WTC11 (cell line): ENCODE measurements at regions not wholly inside any gene's neighbourhood (a gene's known extent, or its start where the extent isn't known, plus 50 kb on each side); places are given as distances from the start of the nearest gene placed in this dataset.

Experiments used
- ATAC-seq: fragments of 200-7000 bp; cut with Tn5 transposase; 2 replicates; pipeline ENCODE4 v1.10.0; 2021; ENCODE audit warnings: mild to moderate bottlenecking, moderate library complexity
- CTCF ChIA-PET: fragments of 300-600 bp; sonication (Branson Sonifier 250); formaldehyde crosslinking; loops from one replicate; lab custom pipeline; 2021; ENCODE audit warnings: antibody characterized with exemption; lab: Charles Lee
- POLR2A ChIA-PET: fragments of 350-600 bp; sonication (Branson Sonifier 250); formaldehyde crosslinking; loops from one replicate; lab custom pipeline; 2021; ENCODE audit warnings: antibody characterized with exemption; lab: Charles Lee
- DNase-seq: peaks from one replicate; pipeline ENCODE4 v3.0.0; 2021; ENCODE audit warnings: low spot score
- H3K27ac Mint-ChIP-seq: 2 replicates; pipeline ENCODE4 v1.8.0; 2021; ENCODE audit warnings: mixed read lengths
- H3K27me3 Mint-ChIP-seq: 2 replicates; pipeline ENCODE4 v1.8.0; 2021; ENCODE audit warnings: low read depth, mild to moderate bottlenecking, moderate library complexity, mixed read lengths
- H3K36me3 Mint-ChIP-seq: 2 replicates; pipeline ENCODE4 v1.8.0; 2021; ENCODE audit warnings: mixed read lengths
- H3K4me1 Mint-ChIP-seq: 2 replicates; pipeline ENCODE4 v1.8.0; 2022; ENCODE audit warnings: mixed read lengths
- H3K4me3 Mint-ChIP-seq: 2 replicates; pipeline ENCODE4 v1.8.0; 2021; ENCODE audit warnings: mild to moderate bottlenecking, moderate library complexity, mixed read lengths
- H3K9me3 Mint-ChIP-seq: 2 replicates; pipeline ENCODE4 v1.8.0; 2021; ENCODE audit warnings: mixed read lengths
- CREB1 ChIP-seq: sonication (generic); formaldehyde crosslinking; IDR thresholded peaks from 2 replicates; pipeline ENCODE4 v1.8.0; 2023; ENCODE audit warnings: mild to moderate bottlenecking, missing genetic modification reagents
- FOXK1 ChIP-seq: sonication (generic); formaldehyde crosslinking; IDR thresholded peaks from 2 replicates; pipeline ENCODE4 v1.8.0; 2022; ENCODE audit warnings: mild to moderate bottlenecking, moderate library complexity, missing genetic modification reagents
- GTF2I ChIP-seq: fragments of 250-450 bp; sonication (Bioruptor Pico); conservative IDR thresholded peaks from 2 replicates; pipeline ENCODE4 v1.4.0; 2021; ENCODE audit warnings: mild to moderate bottlenecking
- NFYB ChIP-seq: sonication (generic); formaldehyde crosslinking; conservative IDR thresholded peaks from 2 replicates; pipeline ENCODE4 v1.8.0; 2022; ENCODE audit warnings: low read depth, missing genetic modification reagents
- NR3C1 ChIP-seq: sonication (generic); formaldehyde crosslinking; conservative IDR thresholded peaks from 2 replicates; pipeline ENCODE4 v1.8.1; 2023; ENCODE audit warnings: low read depth, mild to moderate bottlenecking, missing genetic modification reagents
- TEAD4 ChIP-seq: sonication (generic); formaldehyde crosslinking; IDR thresholded peaks from 2 replicates; pipeline ENCODE4 v1.8.0; 2022; ENCODE audit warnings: mild to moderate bottlenecking, missing genetic modification reagents
- ZNF138 ChIP-seq: sonication (generic); formaldehyde crosslinking; conservative IDR thresholded peaks from 2 replicates; pipeline ENCODE4 v1.8.1; 2022; ENCODE audit warnings: mild to moderate bottlenecking, moderate library complexity, missing genetic modification reagents
- TF ChIP-seq, protein P1 (sequence below): sonication (generic); formaldehyde crosslinking; IDR thresholded peaks from 2 replicates; pipeline ENCODE4 v1.8.0; 2022; ENCODE audit warnings: mild to moderate bottlenecking, missing genetic modification reagents
- TF ChIP-seq, protein P2 (sequence below): sonication (generic); formaldehyde crosslinking; IDR thresholded peaks from 2 replicates; pipeline ENCODE4 v1.8.0; 2022; ENCODE audit warnings: mild to moderate bottlenecking, missing genetic modification reagents
- TF ChIP-seq, protein P3 (sequence below): sonication (generic); formaldehyde crosslinking; IDR thresholded peaks from 2 replicates; pipeline ENCODE4 v1.8.0; 2023; ENCODE audit warnings: missing genetic modification reagents, mild to moderate bottlenecking, borderline replicate concordance
- TF ChIP-seq, protein P4 (sequence below): fragments of 250-450 bp; sonication (Bioruptor Pico); IDR thresholded peaks from 2 replicates; pipeline ENCODE4 v1.9.0; 2021; ENCODE audit warnings: mild to moderate bottlenecking, borderline replicate concordance
- TF ChIP-seq, protein P5 (sequence below): sonication (generic); formaldehyde crosslinking; IDR thresholded peaks from 2 replicates; pipeline ENCODE4 v1.8.1; 2023; ENCODE audit warnings: mild to moderate bottlenecking, missing genetic modification reagents, moderate library complexity
- TF ChIP-seq, protein P6 (sequence below): sonication (generic); formaldehyde crosslinking; conservative IDR thresholded peaks from 2 replicates; pipeline ENCODE4 v1.8.1; 2023; ENCODE audit warnings: mild to moderate bottlenecking, low read depth, missing genetic modification reagents, moderate library complexity
- TF ChIP-seq, protein P7 (sequence below): sonication (generic); formaldehyde crosslinking; IDR thresholded peaks from 2 replicates; pipeline ENCODE4 v1.8.1; 2022; ENCODE audit warnings: mild to moderate bottlenecking, moderate library complexity, missing genetic modification reagents

DNA sequence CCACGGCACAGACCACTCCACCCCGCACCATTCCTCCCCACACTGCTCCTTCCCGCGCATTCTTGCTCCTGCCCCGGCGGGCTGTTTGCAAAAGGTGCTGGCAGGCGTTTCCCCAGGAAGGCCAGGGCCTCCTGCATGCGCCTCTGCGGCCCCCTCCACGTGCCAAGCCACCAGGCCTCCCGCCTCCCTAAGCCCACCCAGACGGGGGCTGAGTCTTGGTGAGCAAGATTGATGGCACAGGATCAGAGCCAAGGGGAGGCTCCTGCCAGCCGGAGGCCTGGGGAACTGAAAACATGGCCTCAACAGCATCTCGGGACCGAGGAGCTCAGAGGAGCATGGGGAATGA, 328.3 kb upstream of the DIO3 start:
- ATAC-seq (no peak), DNase-seq (no peak)
- ChIA-PET POLR2A (no interaction called here), CTCF (interaction anchor here (1.0 kb wide), 1 partner anchor 327 kb away, joined by 3 read pairs; no protein-coding TSS in a partner anchor)
- no peak for TF ChIP-seq FOXK1 (CRISPR knock-in tag)
- TF ChIP-seq TEAD4 (CRISPR knock-in tag), result no peak
- TF ChIP-seq, protein P1, sequence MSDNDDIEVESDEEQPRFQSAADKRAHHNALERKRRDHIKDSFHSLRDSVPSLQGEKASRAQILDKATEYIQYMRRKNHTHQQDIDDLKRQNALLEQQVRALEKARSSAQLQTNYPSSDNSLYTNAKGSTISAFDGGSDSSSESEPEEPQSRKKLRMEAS (CRISPR knock-in tag), result no peak
- TF ChIP-seq, protein P2, sequence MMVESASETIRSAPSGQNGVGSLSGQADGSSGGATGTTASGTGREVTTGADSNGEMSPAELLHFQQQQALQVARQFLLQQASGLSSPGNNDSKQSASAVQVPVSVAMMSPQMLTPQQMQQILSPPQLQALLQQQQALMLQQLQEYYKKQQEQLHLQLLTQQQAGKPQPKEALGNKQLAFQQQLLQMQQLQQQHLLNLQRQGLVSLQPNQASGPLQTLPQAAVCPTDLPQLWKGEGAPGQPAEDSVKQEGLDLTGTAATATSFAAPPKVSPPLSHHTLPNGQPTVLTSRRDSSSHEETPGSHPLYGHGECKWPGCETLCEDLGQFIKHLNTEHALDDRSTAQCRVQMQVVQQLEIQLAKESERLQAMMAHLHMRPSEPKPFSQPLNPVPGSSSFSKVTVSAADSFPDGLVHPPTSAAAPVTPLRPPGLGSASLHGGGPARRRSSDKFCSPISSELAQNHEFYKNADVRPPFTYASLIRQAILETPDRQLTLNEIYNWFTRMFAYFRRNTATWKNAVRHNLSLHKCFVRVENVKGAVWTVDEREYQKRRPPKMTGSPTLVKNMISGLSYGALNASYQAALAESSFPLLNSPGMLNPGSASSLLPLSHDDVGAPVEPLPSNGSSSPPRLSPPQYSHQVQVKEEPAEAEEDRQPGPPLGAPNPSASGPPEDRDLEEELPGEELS, result no peak
- TF ChIP-seq, protein P3, sequence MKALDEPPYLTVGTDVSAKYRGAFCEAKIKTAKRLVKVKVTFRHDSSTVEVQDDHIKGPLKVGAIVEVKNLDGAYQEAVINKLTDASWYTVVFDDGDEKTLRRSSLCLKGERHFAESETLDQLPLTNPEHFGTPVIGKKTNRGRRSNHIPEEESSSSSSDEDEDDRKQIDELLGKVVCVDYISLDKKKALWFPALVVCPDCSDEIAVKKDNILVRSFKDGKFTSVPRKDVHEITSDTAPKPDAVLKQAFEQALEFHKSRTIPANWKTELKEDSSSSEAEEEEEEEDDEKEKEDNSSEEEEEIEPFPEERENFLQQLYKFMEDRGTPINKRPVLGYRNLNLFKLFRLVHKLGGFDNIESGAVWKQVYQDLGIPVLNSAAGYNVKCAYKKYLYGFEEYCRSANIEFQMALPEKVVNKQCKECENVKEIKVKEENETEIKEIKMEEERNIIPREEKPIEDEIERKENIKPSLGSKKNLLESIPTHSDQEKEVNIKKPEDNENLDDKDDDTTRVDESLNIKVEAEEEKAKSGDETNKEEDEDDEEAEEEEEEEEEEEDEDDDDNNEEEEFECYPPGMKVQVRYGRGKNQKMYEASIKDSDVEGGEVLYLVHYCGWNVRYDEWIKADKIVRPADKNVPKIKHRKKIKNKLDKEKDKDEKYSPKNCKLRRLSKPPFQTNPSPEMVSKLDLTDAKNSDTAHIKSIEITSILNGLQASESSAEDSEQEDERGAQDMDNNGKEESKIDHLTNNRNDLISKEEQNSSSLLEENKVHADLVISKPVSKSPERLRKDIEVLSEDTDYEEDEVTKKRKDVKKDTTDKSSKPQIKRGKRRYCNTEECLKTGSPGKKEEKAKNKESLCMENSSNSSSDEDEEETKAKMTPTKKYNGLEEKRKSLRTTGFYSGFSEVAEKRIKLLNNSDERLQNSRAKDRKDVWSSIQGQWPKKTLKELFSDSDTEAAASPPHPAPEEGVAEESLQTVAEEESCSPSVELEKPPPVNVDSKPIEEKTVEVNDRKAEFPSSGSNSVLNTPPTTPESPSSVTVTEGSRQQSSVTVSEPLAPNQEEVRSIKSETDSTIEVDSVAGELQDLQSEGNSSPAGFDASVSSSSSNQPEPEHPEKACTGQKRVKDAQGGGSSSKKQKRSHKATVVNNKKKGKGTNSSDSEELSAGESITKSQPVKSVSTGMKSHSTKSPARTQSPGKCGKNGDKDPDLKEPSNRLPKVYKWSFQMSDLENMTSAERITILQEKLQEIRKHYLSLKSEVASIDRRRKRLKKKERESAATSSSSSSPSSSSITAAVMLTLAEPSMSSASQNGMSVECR (CRISPR knock-in tag), result no peak
- no peak for TF ChIP-seq NR3C1 (CRISPR knock-in tag)
- TF ChIP-seq GTF2I, result no peak
- no peak for TF ChIP-seq CREB1 (CRISPR knock-in tag)
- TF ChIP-seq, protein P4, sequence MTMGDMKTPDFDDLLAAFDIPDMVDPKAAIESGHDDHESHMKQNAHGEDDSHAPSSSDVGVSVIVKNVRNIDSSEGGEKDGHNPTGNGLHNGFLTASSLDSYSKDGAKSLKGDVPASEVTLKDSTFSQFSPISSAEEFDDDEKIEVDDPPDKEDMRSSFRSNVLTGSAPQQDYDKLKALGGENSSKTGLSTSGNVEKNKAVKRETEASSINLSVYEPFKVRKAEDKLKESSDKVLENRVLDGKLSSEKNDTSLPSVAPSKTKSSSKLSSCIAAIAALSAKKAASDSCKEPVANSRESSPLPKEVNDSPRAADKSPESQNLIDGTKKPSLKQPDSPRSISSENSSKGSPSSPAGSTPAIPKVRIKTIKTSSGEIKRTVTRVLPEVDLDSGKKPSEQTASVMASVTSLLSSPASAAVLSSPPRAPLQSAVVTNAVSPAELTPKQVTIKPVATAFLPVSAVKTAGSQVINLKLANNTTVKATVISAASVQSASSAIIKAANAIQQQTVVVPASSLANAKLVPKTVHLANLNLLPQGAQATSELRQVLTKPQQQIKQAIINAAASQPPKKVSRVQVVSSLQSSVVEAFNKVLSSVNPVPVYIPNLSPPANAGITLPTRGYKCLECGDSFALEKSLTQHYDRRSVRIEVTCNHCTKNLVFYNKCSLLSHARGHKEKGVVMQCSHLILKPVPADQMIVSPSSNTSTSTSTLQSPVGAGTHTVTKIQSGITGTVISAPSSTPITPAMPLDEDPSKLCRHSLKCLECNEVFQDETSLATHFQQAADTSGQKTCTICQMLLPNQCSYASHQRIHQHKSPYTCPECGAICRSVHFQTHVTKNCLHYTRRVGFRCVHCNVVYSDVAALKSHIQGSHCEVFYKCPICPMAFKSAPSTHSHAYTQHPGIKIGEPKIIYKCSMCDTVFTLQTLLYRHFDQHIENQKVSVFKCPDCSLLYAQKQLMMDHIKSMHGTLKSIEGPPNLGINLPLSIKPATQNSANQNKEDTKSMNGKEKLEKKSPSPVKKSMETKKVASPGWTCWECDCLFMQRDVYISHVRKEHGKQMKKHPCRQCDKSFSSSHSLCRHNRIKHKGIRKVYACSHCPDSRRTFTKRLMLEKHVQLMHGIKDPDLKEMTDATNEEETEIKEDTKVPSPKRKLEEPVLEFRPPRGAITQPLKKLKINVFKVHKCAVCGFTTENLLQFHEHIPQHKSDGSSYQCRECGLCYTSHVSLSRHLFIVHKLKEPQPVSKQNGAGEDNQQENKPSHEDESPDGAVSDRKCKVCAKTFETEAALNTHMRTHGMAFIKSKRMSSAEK (CRISPR knock-in tag), result no peak
- no peak for TF ChIP-seq ZNF138 (CRISPR knock-in tag)
- TF ChIP-seq, protein P5, sequence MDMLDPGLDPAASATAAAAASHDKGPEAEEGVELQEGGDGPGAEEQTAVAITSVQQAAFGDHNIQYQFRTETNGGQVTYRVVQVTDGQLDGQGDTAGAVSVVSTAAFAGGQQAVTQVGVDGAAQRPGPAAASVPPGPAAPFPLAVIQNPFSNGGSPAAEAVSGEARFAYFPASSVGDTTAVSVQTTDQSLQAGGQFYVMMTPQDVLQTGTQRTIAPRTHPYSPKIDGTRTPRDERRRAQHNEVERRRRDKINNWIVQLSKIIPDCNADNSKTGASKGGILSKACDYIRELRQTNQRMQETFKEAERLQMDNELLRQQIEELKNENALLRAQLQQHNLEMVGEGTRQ (CRISPR knock-in tag), result no peak
- TF ChIP-seq, protein P6, sequence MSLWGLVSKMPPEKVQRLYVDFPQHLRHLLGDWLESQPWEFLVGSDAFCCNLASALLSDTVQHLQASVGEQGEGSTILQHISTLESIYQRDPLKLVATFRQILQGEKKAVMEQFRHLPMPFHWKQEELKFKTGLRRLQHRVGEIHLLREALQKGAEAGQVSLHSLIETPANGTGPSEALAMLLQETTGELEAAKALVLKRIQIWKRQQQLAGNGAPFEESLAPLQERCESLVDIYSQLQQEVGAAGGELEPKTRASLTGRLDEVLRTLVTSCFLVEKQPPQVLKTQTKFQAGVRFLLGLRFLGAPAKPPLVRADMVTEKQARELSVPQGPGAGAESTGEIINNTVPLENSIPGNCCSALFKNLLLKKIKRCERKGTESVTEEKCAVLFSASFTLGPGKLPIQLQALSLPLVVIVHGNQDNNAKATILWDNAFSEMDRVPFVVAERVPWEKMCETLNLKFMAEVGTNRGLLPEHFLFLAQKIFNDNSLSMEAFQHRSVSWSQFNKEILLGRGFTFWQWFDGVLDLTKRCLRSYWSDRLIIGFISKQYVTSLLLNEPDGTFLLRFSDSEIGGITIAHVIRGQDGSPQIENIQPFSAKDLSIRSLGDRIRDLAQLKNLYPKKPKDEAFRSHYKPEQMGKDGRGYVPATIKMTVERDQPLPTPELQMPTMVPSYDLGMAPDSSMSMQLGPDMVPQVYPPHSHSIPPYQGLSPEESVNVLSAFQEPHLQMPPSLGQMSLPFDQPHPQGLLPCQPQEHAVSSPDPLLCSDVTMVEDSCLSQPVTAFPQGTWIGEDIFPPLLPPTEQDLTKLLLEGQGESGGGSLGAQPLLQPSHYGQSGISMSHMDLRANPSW, result no peak
- TF ChIP-seq NFYB (CRISPR knock-in tag), result no peak
- TF ChIP-seq, protein P7, sequence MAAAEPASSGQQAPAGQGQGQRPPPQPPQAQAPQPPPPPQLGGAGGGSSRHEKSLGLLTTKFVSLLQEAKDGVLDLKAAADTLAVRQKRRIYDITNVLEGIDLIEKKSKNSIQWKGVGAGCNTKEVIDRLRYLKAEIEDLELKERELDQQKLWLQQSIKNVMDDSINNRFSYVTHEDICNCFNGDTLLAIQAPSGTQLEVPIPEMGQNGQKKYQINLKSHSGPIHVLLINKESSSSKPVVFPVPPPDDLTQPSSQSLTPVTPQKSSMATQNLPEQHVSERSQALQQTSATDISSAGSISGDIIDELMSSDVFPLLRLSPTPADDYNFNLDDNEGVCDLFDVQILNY (CRISPR knock-in tag), result no peak
- H3K27me3 Mint-ChIP-seq, result no peaks in the 10 kb centered on the region; the same call in 1 of the 2 replicates
- H3K9me3 Mint-ChIP-seq, result no peaks in the 10 kb centered on the region
- no peaks in the 10 kb centered on the region for H3K36me3 Mint-ChIP-seq
- no peak overlapping the region for H3K27ac Mint-ChIP-seq
- no peak overlapping the region for H3K4me3 Mint-ChIP-seq
- H3K4me1 Mint-ChIP-seq, result peaks cover 12% of the 10 kb centered on the region
